ENCODE measurements at regions not wholly inside any gene's neighbourhood (a gene's known extent, or its start where the extent isn't known, plus 50 kb on each side); places are given as distances from the start of the nearest gene placed in this dataset.

- H3K36me3 ChIP-seq: no peaks in the 10 kb centered on the region
- no peak for DNase-seq
- no peak for ATAC-seq
- TF ChIP-seq CTCF (IDR thresholded peaks at IDR 0.05): no peak
- no peak overlapping the region for H3K27ac ChIP-seq
- no peaks in the 10 kb centered on the region for H3K4me1 ChIP-seq
- H3K4me3 ChIP-seq: no peak overlapping the region
- intact Hi-C loops (cut with DNase I): no loop called here
- H3K27me3 ChIP-seq: no peaks in the 10 kb centered on the region
- no peaks in the 10 kb centered on the region for H3K9me3 ChIP-seq
These were observed 1439.6 kb upstream of the C9orf72 start for GRCh38 chr9:29012911-29013310.

- Histone ChIP-seq H3K27me3 (no peaks in the 10 kb centered on the region), H3K4me3 (no peak overlapping the region), H3K4me1 (no peaks in the 10 kb centered on the region), H3K27ac (no peak overlapping the region), H3K36me3 (no peaks in the 10 kb centered on the region), H3K9me3 (no peaks in the 10 kb centered on the region)
- intact Hi-C loops (cut with DNase I): no loop called here
- no peak for DNase-seq
- ATAC-seq: no peak
- TF ChIP-seq CTCF (IDR thresholded peaks at IDR 0.05): no peak
These were observed 1448.4 kb upstream of the C9orf72 start for GRCh38 chr9:29021632-29022031.

GRCh38 chr9:29038332-29038731 lies 1465.1 kb upstream of the C9orf72 start:
- Histone ChIP-seq H3K36me3 (no peaks in the 10 kb centered on the region), H3K27ac (no peak overlapping the region), H3K4me1 (no peaks in the 10 kb centered on the region), H3K27me3 (no peaks in the 10 kb centered on the region), H3K4me3 (no peak overlapping the region), H3K9me3 (no peaks in the 10 kb centered on the region)
- no peak for TF ChIP-seq CTCF (IDR thresholded peaks at IDR 0.05)
- ATAC-seq (no peak), DNase-seq (no peak)
- intact Hi-C loops (cut with DNase I): no loop called here

- H3K4me3 ChIP-seq: no peak overlapping the region
- intact Hi-C loops (cut with DNase I): no loop called here
- DNase-seq (no peak), ATAC-seq (no peak)
- no peak for TF ChIP-seq CTCF (IDR thresholded peaks at IDR 0.05)
- no peaks in the 10 kb centered on the region for H3K36me3 ChIP-seq
- no peaks in the 10 kb centered on the region for H3K9me3 ChIP-seq
- no peaks in the 10 kb centered on the region for H3K4me1 ChIP-seq
- no peaks in the 10 kb centered on the region for H3K27me3 ChIP-seq
- H3K27ac ChIP-seq: no peak overlapping the region
These were observed 1466.0 kb upstream of the C9orf72 start for GRCh38 chr9:29039258-29039657.

GRCh38 chr9:29043072-29043471 lies 1469.8 kb upstream of the C9orf72 start:
- intact Hi-C loops (cut with DNase I): no loop called here

More at GRCh38 chr9:29043072-29043471, 1469.8 kb upstream of the C9orf72 start:
- Histone ChIP-seq H3K27me3 (no peaks in the 10 kb centered on the region), H3K27ac (no peak overlapping the region), H3K36me3 (no peaks in the 10 kb centered on the region), H3K9me3 (no peaks in the 10 kb centered on the region), H3K4me3 (no peak overlapping the region), H3K4me1 (no peaks in the 10 kb centered on the region)
- no peak for ATAC-seq
- DNase-seq: no peak
- no peak for TF ChIP-seq CTCF (IDR thresholded peaks at IDR 0.05)
